SK-N-SH (cell line): ENCODE measurements at regions not wholly inside any gene's neighbourhood (a gene's known extent, or its start where the extent isn't known, plus 50 kb on each side); places are given as distances from the start of the nearest gene placed in this dataset.

Source experiments
- CTCF ChIA-PET: fragments of 300-600, 350-600 bp; formaldehyde crosslinking; extraction: SDS; loops from one replicate; lab custom pipeline; 2021; lab: Yijun Ruan, JAX
- POLR2A ChIA-PET: fragments of 350-600 bp; sonication (Branson Sonifier 250); formaldehyde crosslinking; extraction: SDS; loops from one replicate; lab custom pipeline; 2020; ENCODE audit warnings: antibody characterized with exemption, inconsistent platforms; lab: Yijun Ruan, JAX
- DNase-seq: peaks from one replicate; pipeline ENCODE4 v3.0.0; 2012
- H2AFZ ChIP-seq: fragments of 200-600 bp; sonication (generic); 2 replicates; pipeline ENCODE4 v1.8.1; 2016; ENCODE audit warnings: antibody characterized with exemption, mild to moderate bottlenecking, low read depth
- H3F3A ChIP-seq: fragments of 200-600 bp; sonication (generic); replicated peaks from 2 replicates; pipeline ENCODE3; 2016; ENCODE audit warnings: antibody characterized with exemption, mild to moderate bottlenecking; ENCODE audit not compliant: insufficient read depth
- H3K27ac ChIP-seq, 2 experiments: fragments of 200-500 bp in 1 of 2; fragments of 200-600 bp in 1 of 2; sonication (Bioruptor generic) in 1 of 2; sonication (generic), shearing (Covaris generic) in 1 of 2; 2 replicates each; pipeline versions ENCODE4 v1.5.1 to v1.6.1; 2014 to 2016; ENCODE audit warnings: low read depth in 2 of 2, inconsistent platforms in 1 of 2, low read length in 1 of 2, mild to moderate bottlenecking in 1 of 2, mixed read lengths in 1 of 2
- H3K27me3 ChIP-seq: fragments of 200-600 bp; sonication (generic), shearing (Covaris generic); 2 replicates; pipeline ENCODE4 v1.6.1; 2016; ENCODE audit warnings: mixed run types; ENCODE audit not compliant: insufficient read depth
- H3K36me3 ChIP-seq, 2 experiments: fragments of 200-500 bp in 1 of 2; fragments of 200-600 bp in 1 of 2; sonication (Bioruptor generic) in 1 of 2; sonication (generic) in 1 of 2; replicated peaks in 1 of 2; 2 replicates each; pipeline versions ENCODE3 to v1.5.1; 2014 to 2016; ENCODE audit warnings: low read length in 1 of 2, mild to moderate bottlenecking in 1 of 2; ENCODE audit not compliant: insufficient read depth in 2 of 2, control insufficient read depth in 1 of 2
- H3K4me1 ChIP-seq, 2 experiments: fragments of 200-500 bp in 1 of 2; fragments of 200-600 bp in 1 of 2; sonication (Bioruptor generic) in 1 of 2; sonication (generic), shearing (Covaris generic) in 1 of 2; 2 replicates each; pipeline versions ENCODE4 v1.5.1 to v1.6.1; 2014 to 2016; ENCODE audit warnings: low read depth in 1 of 2, low read length in 1 of 2, mixed run types in 1 of 2; ENCODE audit not compliant: insufficient read depth in 2 of 2, control insufficient read depth in 1 of 2
- H3K4me2 ChIP-seq: fragments of 200-600 bp; sonication (generic), shearing (Covaris generic); 2 replicates; pipeline ENCODE4 v1.6.1; 2017; ENCODE audit warnings: mixed run types
- H3K4me3 ChIP-seq, 2 experiments: fragments of 200-500 bp in 1 of 2; fragments of 200-600 bp in 1 of 2; sonication (Bioruptor generic) in 1 of 2; sonication (generic), shearing (Covaris generic) in 1 of 2; 2 replicates each; pipeline versions ENCODE4 v1.5.1 to v1.8.1; 2014 to 2016; ENCODE audit warnings: low read depth in 2 of 2, inconsistent platforms in 1 of 2, low read length in 1 of 2, mild to moderate bottlenecking in 1 of 2, mixed read lengths in 1 of 2, moderate library complexity in 1 of 2
- H3K79me2 ChIP-seq: fragments of 200-600 bp; sonication (generic); 2 replicates; pipeline ENCODE4 v1.8.1; 2017; ENCODE audit warnings: mild to moderate bottlenecking; ENCODE audit not compliant: insufficient read depth
- H3K9ac ChIP-seq: fragments of 200-600 bp; sonication (generic); 2 replicates; pipeline ENCODE4 v1.6.1; 2017; ENCODE audit warnings: mixed run types
- H3K9me2 ChIP-seq: fragments of 200-600 bp; sonication (generic); 2 replicates; pipeline ENCODE4 v1.6.1; 2017; ENCODE audit warnings: mixed run types
- H3K9me3 ChIP-seq: fragments of 200-600 bp; sonication (generic); 2 replicates; pipeline ENCODE4 v1.6.1; 2017; ENCODE audit warnings: mixed run types, mild to moderate bottlenecking, moderate library complexity
- H4K20me1 ChIP-seq: fragments of 200-600 bp; sonication (generic); 2 replicates; pipeline ENCODE4 v1.6.1; 2017; ENCODE audit warnings: mild to moderate bottlenecking, mixed run types; ENCODE audit not compliant: insufficient read depth
- EP300 ChIP-seq, 2 experiments: IDR thresholded peaks; 2 replicates each; pipeline versions ENCODE4 v1.4.0 to v1.6.1; 2012; ENCODE audit warnings: borderline replicate concordance in 1 of 2, low read depth in 1 of 2, low read length in 1 of 2
- EZH2phosphoT487 ChIP-seq: fragments of 200-600 bp; sonication (generic); IDR thresholded peaks from 2 replicates; pipeline ENCODE4 v1.6.1; 2017; ENCODE audit warnings: low read depth, mixed run types, mild to moderate bottlenecking, antibody characterized with exemption, moderate library complexity, borderline replicate concordance
- FOSL2 ChIP-seq: IDR thresholded peaks from 2 replicates; pipeline ENCODE4 v1.4.0; 2012; ENCODE audit warnings: low read depth, mild to moderate bottlenecking, moderate library complexity, borderline replicate concordance
- GABPA ChIP-seq: IDR thresholded peaks from 2 replicates; pipeline ENCODE4 v1.4.0; 2012; ENCODE audit warnings: low read depth, mild to moderate bottlenecking
- JUND ChIP-seq: IDR thresholded peaks from 2 replicates; pipeline ENCODE4 v1.4.0; 2012
- MEF2A ChIP-seq: IDR thresholded peaks from 2 replicates; pipeline ENCODE4 v1.4.0; 2012; ENCODE audit warnings: low read depth, borderline replicate concordance
- NFIC ChIP-seq: IDR thresholded peaks from 2 replicates; pipeline ENCODE4 v1.4.0; 2012; ENCODE audit warnings: borderline replicate concordance
- NRF1 ChIP-seq: IDR thresholded peaks from 2 replicates; pipeline ENCODE4 v1.6.1; 2012; ENCODE audit warnings: low read depth, mild to moderate bottlenecking, low read length
- RXRA ChIP-seq: IDR thresholded peaks from 2 replicates; pipeline ENCODE4 v1.4.0; 2012; ENCODE audit warnings: low read depth, mild to moderate bottlenecking, borderline replicate concordance
- SIN3A ChIP-seq: IDR thresholded peaks from 2 replicates; pipeline ENCODE4 v1.6.1; 2012; ENCODE audit warnings: low read depth, mild to moderate bottlenecking, low read length, moderate library complexity, borderline replicate concordance
- SMC3 ChIP-seq: IDR thresholded peaks from 2 replicates; pipeline ENCODE4 v1.6.1; 2012; ENCODE audit warnings: low read depth, low read length, improper control_type of control experiment
- TCF12 ChIP-seq: IDR thresholded peaks from 2 replicates; pipeline ENCODE4 v1.4.0; 2012
- TEAD4 ChIP-seq: IDR thresholded peaks from 2 replicates; pipeline ENCODE4 v1.4.0; 2012; ENCODE audit warnings: mild to moderate bottlenecking, borderline replicate concordance; ENCODE audit not compliant: insufficient read depth
- USF2 ChIP-seq: fragments of 150-350 bp; IDR thresholded peaks from 2 replicates; pipeline ENCODE4 v1.6.1; 2017; ENCODE audit warnings: antibody characterized with exemption, low read length, low read depth, borderline replicate concordance
- YY1 ChIP-seq: IDR thresholded peaks from 2 replicates; pipeline ENCODE4 v1.4.0; 2012; ENCODE audit warnings: low read depth, mild to moderate bottlenecking
- WGBS: methylation state at CpG from one replicate; pipeline ENCODE4 v1.1.6; 2017; ENCODE audit warnings: low lambda C conversion rate; 5-methylcytosine and 5-hydroxymethylcytosine counted together
- TF ChIP-seq, protein P1 (sequence below): IDR thresholded peaks from 2 replicates; pipeline ENCODE4 v1.6.1; 2012; ENCODE audit warnings: mild to moderate bottlenecking, low read depth, low read length, moderate library complexity
- TF ChIP-seq, protein P2 (sequence below): fragments of 150-350 bp; IDR thresholded peaks from 2 replicates; pipeline ENCODE4 v1.6.1; 2016; ENCODE audit warnings: mild to moderate bottlenecking, low read depth, low read length
- TF ChIP-seq, protein P3 (sequence below): IDR thresholded peaks from 2 replicates; pipeline ENCODE4 v1.4.0; 2012; ENCODE audit warnings: low read depth, borderline replicate concordance
- TF ChIP-seq, protein P4 (sequence below): fragments of 200-600 bp; sonication (generic); IDR thresholded peaks from 2 replicates; pipeline ENCODE4 v1.6.1; 2017; ENCODE audit warnings: antibody characterized with exemption, mild to moderate bottlenecking, moderate library complexity

DNA sequence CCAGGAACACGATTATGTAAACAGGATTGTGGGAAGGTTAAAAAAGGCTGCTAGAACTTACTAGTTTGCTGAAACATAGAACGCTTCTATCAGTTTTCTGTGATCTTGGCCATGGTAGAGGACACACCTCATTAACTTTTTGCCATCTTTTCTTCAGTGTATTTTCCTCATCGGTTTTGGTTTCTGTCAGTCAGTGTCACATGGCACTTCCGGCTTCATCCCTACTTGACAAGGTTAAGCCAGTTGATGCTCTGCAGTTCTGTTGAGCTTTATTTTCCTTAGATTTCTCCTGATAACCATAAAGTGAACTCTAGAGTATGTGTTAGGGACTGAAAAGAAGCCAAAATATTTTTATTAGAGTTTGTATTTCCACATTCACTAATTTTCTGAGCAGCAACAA lies 147.5 kb downstream of the NDFIP2 start (continued):
- TF ChIP-seq EP300 (IDR thresholded peaks at IDR 0.05; ENCODE audit: borderline replicate concordance in 1 of 2, low read depth in 1 of 2, low read length in 1 of 2), result peak; percentile 61 to 80; a peak in 3 of 4 replicates
- TF ChIP-seq FOSL2, result no peak
- TF ChIP-seq MEF2A, result no peak
- TF ChIP-seq, protein P1, sequence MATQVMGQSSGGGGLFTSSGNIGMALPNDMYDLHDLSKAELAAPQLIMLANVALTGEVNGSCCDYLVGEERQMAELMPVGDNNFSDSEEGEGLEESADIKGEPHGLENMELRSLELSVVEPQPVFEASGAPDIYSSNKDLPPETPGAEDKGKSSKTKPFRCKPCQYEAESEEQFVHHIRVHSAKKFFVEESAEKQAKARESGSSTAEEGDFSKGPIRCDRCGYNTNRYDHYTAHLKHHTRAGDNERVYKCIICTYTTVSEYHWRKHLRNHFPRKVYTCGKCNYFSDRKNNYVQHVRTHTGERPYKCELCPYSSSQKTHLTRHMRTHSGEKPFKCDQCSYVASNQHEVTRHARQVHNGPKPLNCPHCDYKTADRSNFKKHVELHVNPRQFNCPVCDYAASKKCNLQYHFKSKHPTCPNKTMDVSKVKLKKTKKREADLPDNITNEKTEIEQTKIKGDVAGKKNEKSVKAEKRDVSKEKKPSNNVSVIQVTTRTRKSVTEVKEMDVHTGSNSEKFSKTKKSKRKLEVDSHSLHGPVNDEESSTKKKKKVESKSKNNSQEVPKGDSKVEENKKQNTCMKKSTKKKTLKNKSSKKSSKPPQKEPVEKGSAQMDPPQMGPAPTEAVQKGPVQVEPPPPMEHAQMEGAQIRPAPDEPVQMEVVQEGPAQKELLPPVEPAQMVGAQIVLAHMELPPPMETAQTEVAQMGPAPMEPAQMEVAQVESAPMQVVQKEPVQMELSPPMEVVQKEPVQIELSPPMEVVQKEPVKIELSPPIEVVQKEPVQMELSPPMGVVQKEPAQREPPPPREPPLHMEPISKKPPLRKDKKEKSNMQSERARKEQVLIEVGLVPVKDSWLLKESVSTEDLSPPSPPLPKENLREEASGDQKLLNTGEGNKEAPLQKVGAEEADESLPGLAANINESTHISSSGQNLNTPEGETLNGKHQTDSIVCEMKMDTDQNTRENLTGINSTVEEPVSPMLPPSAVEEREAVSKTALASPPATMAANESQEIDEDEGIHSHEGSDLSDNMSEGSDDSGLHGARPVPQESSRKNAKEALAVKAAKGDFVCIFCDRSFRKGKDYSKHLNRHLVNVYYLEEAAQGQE, result no peak
- no peak for TF ChIP-seq SIN3A

- Histone ChIP-seq H3K36me3 (no peaks in the 10 kb centered on the region), H3F3A (no peaks in the 10 kb centered on the region), H3K4me2 (no peak overlapping the region), H3K27ac (no peak overlapping the region), H3K9me2 (no peaks in the 10 kb centered on the region), H2AFZ (no peak overlapping the region), H3K27me3 (no peaks in the 10 kb centered on the region), H3K9ac (no peak overlapping the region), H4K20me1 (no peaks in the 10 kb centered on the region), H3K4me1 (peaks cover 0 to 10% of the 10 kb centered on the region in 2 experiments; a peak in 2 of 4 replicates), H3K4me3 (no peak overlapping the region), H3K9me3 (no peaks in the 10 kb centered on the region), H3K79me2 (no peaks in the 10 kb centered on the region)
- ChIA-PET CTCF (no interaction called here), POLR2A (no interaction called here)
- DNase-seq, result no peak
- WGBS, result 86% methylated on average over 6 of the region's 6 CpGs
- TF ChIP-seq, protein P2, sequence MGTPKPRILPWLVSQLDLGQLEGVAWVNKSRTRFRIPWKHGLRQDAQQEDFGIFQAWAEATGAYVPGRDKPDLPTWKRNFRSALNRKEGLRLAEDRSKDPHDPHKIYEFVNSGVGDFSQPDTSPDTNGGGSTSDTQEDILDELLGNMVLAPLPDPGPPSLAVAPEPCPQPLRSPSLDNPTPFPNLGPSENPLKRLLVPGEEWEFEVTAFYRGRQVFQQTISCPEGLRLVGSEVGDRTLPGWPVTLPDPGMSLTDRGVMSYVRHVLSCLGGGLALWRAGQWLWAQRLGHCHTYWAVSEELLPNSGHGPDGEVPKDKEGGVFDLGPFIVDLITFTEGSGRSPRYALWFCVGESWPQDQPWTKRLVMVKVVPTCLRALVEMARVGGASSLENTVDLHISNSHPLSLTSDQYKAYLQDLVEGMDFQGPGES, result no peak
- TF ChIP-seq USF2 (no peak), TEAD4 (no peak), TCF12 (no peak), EZH2phosphoT487 (no peak), NRF1 (no peak), SMC3 (no peak), SIN3A (no peak), MEF2A (no peak), GABPA (no peak), JUND (no peak), NFIC (no peak), YY1 (no peak), RXRA (no peak)
- TF ChIP-seq, protein P3, sequence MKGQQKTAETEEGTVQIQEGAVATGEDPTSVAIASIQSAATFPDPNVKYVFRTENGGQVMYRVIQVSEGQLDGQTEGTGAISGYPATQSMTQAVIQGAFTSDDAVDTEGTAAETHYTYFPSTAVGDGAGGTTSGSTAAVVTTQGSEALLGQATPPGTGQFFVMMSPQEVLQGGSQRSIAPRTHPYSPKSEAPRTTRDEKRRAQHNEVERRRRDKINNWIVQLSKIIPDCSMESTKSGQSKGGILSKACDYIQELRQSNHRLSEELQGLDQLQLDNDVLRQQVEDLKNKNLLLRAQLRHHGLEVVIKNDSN, result no peak
- TF ChIP-seq, protein P4, sequence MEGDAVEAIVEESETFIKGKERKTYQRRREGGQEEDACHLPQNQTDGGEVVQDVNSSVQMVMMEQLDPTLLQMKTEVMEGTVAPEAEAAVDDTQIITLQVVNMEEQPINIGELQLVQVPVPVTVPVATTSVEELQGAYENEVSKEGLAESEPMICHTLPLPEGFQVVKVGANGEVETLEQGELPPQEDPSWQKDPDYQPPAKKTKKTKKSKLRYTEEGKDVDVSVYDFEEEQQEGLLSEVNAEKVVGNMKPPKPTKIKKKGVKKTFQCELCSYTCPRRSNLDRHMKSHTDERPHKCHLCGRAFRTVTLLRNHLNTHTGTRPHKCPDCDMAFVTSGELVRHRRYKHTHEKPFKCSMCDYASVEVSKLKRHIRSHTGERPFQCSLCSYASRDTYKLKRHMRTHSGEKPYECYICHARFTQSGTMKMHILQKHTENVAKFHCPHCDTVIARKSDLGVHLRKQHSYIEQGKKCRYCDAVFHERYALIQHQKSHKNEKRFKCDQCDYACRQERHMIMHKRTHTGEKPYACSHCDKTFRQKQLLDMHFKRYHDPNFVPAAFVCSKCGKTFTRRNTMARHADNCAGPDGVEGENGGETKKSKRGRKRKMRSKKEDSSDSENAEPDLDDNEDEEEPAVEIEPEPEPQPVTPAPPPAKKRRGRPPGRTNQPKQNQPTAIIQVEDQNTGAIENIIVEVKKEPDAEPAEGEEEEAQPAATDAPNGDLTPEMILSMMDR, result no peak
Measured at GRCh38 chr13:79626924-79627323, 146.0 kb downstream of the NDFIP2 start.
